ENCODE measurements at regions not wholly inside any gene's neighbourhood (a gene's known extent, or its start where the extent isn't known, plus 50 kb on each side); places are given as distances from the start of the nearest gene placed in this dataset.

DNA sequence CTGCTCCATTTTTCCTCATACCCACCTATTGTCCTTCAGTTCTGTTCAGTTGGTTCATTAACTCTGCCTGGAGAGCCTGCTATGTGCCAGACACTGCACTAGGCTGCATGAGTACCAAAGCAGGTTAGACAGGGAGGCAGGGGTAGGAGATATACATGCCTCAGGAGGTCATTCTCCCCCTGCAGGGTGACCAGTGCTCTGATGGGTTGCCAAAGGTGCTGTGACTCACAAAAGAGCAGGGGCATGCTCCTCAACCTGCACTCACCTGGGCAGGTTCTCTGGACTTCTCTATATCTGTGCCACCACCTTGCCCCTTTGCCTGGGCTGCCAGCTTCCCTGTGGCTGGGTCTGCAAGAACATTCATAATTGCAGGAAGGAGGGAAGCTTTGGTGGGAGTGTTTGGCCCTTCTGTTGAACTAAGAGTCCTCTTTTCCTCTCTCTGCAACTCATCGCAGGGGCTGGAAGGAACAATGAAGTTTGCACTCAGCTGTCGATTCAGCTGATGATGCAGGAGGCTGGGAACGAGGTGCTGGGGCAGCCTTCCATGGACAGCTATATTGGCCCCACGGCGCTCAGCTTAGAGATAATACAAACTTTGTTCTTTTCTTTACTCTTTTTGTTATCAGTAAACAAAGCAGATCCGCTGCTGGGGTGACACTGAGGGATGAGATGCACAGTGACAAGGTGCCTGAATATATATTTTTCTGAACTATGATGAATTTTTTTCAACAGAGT, 356.4 kb upstream of the PLXNA2 start:
- FAIRE-seq: no peak

DNA sequence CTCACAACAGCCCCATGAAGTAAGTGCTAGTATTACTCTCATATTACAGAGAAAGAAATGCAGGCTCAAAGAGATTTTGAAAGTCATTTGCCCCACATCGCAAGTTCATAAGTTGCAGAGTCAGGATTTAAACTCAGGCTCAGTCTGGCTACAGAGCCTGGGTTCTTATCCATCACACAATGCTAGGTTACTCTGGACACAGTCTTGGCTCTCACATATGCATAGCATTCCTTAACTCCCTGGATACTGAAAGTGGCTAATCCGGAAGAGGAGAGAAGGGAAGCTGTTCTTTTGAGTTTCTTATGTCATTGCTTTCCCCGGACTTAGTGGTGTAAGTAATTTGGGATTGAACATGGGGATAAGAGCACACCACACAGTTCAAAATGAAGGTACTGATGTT, 357.4 kb upstream of the PLXNA2 start:
- FAIRE-seq: no peak

DNA sequence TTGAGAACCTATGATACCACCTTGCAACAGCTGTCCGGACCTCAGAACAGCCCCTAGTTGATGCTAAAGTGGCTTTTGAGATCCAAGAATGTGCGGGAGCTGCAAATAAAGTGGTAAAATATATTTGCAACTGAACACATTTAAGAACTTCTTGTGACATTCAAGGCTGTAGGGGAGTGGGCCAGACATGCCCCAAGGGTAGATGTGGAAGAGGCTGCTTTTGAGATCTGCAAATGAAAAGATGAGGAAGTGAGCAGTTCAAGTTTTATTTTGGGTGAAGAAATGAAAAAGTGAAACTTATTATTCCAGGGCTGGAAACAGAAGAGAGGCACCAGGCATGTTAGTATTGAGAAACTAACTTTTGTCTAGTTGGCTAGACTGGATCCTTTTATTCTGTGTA, 359.5 kb upstream of the PLXNA2 start:
- FAIRE-seq: no peak

DNA sequence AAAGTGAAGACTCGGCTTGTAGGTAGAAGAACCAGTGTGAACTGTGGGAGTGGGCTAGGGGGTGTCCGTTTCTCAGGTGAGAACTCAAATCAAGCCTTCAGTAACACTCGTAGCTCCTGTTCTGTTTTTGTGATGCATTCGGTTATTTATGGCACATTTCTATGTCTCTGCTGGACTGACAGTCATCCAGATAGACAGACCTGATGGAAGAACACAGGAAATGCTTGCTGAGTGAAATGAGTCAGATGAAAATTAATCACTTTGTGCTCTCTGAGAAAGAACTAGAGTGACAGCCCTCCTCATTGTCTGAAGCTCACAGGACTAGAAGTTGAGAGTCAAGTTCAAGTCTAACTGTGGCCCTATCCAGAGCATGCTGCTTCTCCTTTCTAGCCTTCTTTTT, 360.1 kb upstream of the PLXNA2 start:
- FAIRE-seq: no peak

DNA sequence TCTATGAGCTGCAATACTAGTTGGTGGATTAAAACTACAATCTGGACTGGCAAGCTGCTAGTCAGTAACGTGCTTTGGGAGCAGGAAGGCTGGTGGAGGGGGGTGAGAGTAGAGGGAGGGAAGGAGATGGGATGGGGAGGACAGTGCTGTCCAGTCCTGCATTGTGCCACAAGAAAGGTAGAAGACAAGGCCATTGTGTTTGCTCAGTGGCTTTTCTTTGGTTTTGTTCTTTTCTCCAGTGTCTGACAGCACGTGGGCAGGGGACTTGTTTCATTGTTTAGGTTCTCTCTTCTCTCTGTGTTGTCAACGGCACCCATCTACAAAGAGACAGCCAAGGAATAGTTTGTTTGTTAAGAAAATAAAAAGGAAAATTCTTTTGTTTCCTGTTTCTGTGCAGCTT, 362.8 kb upstream of the PLXNA2 start:
- no peak for FAIRE-seq

DNA sequence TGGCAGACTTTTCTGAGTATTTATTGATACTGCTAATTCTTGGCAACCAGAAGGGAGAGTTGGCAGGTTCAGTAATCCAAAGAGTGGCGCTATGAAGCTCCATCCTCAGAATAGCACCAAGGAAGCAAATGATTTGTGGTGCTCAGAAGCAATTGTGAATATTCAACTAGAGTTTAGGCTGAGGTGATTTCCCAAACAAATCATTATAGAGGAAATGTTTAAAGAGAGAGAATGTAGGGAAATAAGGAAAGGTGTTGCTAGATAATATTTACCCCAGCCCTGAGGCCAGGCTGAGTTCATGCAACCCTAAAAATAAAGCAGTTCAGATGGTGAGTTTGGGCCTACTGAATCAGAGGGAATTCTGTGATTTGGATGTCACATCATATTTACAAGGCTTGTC, 363.4 kb upstream of the PLXNA2 start:
- no peak for FAIRE-seq

DNA sequence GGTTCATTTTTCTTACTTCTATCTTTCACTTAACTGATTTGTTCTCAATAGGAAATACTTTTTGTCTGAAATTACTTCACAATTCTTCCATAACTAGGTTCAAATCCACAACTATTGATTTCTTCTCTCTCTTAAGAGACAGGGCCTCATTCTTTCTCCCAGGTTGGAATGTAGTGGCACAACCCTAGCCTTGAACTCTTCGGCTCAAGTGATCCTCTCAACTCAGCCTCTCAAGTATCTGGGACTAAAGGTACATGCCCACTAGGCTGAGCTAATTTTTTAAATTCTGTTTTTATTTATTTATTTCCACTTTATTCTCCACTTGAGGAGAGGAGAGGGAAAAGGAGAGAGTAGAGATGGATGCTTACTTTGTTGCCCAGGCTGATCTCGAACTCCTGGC, 370.4 kb upstream of the PLXNA2 start:
- no peak for FAIRE-seq

DNA sequence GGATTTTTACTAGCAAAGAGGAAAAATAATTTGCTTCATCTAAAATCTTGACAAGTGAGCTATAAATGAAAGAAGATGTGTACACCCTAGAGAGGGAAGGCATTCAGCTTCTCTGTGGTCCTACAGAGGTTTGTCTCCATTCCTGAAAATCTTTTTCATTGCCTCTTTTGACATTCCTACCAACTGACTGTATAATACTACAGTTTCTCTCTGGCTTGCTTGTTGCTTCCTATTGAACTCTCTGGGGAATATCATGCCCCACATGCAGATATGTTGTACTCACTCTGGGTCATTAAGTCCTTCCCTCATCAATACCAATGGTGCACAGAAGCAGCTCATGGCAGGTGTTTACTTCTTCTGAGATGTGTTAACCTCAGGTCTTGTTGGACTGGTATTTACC, 371.2 kb upstream of the PLXNA2 start:
- no peak for FAIRE-seq

DNA sequence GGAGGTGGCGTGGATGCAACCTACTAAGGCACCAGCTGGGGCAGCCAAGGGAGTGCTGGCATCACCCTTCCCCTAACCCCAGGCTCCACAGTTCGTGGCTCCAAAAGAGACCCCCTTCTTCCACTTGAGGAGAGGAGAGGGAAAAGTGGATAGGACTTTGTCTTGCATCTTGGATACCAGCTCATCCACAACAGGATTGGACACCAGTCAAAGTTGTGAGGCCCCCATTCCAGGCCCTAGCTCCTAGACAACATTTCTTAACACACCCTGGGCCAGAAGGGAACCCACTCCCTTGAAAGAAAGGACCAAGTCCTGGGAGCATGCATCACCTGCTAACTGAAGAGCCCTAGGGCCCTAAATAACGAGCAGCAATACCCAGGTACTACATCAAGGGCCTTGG, 372.6 kb upstream of the PLXNA2 start:
- no peak for FAIRE-seq

DNA sequence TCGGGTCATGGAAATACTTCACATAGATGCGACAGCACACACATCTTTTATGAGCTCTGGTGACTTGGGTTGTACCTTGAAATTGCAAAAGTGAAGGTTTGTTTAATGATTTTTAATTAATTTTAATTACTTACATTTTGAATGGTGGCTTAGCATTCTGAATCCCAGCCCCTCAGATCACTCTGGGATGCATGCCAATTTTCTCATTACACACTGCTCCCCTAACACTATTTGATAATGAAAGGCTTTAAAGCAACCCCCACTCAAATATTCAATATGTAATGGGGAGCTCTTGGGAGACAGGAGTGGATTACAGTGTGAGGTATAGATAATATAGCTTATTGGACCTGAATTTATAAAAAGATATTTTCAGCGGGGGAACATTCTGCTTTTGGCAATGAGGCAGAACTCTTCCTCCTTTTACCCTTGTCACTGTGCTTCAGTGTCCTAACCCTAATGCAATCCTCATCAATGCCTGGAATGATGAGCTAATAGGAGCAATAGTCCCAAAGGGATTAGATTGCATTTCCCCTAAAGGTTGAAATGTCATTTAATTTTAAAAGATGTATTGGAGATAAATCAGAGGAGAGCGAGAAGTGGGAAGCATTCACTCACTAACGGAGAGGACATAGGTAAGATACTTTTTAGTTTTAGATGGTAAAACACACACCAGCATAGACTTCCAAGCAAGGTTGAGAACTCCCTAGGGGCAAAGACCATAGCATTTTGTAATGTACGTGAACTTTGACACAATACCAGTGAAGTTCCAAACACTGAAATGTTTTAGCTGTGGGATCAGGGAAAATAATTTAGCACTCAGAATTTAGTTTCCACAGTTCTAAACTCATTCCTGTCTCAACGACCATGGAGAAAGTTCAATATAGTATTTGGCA, 384.1 kb upstream of the PLXNA2 start:
- no peak for FAIRE-seq

DNA sequence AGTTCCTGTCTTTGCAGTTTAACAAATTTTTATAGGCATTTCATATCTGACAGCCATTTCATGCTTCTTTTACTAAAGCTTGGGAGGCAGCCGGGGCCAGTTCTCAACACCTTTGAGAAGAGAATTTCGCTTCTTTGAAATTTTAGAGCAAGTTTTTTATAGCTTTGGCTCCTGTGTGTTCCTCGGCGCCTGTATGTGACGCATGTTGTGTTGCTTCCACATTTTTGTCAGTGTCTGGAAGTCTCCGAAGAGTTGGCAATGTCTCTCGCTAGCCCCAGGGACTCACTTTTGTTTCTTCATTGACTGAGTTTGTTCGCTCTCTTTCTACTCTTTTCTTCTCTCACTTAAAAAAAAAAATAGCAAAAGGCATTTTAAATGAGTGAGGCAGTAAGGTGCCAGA, 386.9 kb upstream of the PLXNA2 start:
- no peak for FAIRE-seq

DNA sequence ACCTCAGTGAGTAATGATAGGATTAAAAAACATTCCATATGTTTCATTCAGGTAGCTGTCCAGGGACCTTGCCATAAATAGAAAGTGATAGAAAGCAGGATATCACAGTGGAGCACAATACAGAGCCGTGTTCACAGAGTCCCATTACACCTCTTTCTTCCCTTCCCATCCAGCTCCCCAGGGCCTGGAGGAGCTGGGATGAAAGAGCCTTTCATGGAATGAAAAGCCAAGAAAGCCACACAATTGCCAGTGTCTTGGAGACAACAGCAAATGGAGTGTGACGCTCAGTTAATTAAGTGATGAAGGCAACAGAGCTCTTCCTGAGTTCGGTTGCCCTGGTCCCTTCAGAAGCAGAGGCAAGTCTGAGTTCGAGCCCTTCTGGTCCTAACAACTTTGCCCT, 387.3 kb upstream of the PLXNA2 start:
- no peak for FAIRE-seq

DNA sequence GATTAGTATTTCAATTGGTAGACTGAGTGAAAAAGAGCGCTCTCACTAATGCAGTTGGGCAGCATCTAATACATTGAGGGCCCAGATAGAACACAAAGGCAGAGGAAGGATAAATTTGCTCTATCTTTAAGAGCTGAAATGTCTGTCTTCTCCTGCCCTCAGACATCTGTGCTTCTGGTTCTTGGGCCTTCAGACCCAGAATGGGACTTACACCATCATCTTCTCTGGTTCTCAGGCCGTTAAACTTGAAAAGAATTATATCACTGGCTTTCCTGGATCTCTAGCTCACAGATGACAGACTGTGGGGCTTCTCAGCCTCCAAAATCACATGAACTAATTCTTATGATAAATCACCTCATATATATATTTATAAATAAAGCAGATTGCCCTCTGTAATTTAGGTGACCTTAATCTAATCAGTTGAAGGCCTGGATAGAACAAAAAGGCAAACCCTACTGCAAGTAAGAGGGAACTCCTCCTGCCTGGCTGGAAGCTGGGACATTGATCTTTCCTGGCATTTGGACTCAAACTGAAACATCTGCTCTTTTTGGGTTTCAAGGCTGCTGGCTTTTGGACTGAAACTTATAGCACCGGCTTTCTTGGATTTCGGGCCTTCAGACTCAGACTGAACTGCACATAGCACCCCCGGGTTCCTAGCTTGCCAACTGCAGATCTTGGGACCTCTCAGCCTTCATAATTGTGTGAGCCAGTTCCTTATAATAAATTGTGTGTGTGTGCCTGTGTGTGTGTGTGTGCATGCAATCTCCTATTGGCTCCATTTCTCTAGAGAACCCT, 390.4 kb upstream of the PLXNA2 start:
- FAIRE-seq: no peak

DNA sequence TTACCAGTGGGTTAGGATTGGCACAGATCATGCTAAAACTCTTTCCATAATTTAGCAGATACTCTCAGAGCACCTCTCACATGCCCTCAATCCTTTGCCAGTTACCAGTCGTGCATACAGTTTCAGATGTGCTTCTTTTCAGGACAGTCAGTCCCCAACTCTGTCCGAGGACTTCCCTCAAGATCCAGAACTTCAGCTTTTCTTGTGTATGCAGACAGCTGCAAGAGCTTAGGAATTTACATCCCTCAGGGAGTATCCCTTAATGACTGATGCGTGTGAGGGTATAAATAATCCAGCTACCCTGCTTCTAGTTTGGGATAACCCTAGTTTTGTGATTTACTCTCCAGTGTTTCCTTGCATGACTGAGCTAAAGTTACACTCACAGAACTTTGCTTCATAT, 393.0 kb upstream of the PLXNA2 start:
- no peak for FAIRE-seq

DNA sequence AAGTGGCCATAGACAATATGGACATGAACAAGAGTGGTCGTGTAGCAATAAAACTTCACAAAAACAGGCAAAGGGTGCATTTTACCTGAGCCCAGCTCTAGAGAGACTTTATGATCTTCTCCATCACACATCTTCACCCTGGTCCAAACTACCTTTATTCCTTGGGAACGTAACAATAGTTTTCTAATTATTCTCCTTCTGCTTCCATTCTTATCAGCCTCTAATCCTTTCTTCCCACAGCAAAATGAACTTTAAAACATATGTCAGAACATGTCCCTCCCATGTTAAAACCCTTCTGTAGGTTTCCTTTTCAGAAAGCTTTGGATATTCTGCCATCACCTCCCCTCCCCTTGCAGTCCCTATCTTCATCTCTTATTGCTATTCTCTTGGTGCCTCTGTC, 395.2 kb upstream of the PLXNA2 start:
- FAIRE-seq: no peak

DNA sequence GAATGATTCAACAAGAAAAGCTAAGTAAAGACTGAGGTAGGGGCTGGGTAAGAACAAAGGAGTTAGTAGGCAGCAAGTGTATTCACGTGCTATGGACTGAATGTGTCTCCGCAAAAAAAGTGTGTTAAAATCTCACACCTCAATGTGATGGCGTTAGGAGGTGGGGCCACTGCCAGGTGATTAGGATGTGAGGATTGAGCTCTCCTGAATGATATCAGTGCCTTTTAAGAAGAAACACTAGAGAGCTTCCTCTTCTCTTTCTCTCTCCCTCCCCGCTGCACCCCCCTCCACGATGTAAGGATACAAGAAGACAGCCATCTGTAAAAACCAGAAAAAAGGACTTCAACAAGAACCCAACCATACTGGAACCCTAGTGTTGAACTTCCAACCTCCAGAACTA, 396.1 kb upstream of the PLXNA2 start:
- FAIRE-seq: no peak

DNA sequence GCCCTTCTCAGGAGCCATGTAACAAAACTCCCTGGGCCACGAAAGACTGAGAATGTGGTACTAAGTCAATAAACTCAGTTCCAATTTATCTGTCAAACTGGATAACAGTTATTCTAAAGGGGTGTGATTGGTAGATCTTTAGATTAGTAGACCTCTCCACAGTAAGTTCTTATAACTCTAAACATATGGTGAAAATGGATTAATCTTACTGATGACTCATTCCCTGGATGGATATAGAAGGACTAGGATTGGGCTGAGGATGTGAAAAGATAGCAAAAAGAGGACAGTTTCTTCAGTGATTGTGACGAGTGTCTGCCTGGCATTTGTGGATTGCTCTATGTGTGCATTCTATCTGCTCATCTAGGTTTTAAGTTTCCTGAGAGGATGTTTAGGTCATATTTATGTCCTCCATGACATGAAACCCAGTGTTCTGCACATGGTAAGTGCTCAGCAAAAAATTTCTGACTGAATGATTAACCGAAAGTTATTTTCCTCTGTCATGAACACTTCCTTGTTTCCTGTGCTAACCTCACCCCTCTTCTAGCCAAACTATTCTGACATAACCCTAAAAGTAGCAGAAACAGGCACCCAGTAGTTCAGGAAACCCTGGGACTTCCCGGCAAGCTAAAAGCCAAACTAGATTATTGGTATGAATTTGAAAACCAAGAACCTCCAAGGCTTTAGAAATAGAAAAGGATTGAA, 397.5 kb upstream of the PLXNA2 start:
- no peak for FAIRE-seq

DNA sequence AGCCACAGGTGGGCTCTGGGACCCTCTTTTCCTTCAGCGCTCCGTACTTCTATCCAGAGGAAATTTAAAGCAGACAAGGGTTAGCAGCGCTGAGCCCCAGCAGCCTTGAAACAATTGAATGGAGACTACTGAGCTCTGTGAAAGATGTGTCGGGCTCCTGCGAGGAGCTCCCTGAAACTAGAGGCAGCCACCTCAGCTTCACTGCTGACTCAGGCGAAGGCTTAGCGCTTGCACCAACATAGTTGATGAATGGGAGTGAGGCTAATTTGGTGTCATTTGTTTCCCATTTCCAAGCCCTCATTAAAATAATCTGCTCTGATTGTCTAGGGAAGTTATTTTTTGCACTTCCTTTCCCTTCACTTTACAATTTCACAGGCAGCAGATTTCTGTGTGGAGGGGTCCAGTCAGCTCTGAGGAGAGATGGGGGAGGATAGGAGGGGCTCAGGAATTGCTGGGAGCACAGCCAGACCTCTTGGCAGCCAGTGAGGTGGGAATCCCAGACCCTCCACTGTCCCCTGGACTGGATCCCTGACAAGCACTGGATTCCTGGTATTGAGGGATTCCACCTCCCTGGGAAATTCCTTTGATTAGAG, 398.9 kb upstream of the PLXNA2 start:
- FAIRE-seq: no peak

DNA sequence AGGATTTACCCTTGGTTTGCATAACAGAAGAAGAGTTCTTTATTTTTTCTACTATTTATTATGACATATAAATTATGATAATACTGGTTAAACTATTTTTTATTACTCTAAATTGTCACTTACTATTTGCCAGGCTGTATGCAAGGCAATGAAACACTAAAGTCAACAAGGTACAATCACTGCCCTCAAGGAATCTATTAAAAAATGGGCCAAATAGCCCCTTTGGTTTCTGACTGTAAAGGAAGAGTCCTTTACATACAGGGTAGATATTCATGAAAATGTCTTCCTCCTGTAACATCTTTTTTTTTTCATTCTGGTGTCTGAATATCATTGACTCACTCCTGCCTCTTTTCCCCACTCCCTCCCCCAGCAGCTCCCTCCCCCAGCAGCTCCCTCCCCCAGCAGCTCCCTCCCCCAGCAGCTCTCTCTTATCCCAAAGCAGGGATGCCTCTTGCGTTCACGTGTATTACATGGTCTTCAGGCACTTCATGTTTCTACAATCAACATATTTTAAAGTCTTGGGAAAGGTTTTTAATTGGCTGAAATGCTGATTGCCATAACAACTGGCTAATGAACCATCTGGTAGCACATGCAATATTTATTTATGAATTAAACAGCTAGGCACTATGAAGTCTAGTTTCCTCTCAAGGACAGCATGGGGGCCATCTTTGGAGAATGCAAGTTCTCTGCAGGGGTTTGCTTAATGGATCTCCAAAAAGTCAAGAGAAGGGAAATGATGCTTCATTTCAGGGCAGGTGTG, 400.4 kb upstream of the PLXNA2 start:
- no peak for FAIRE-seq

DNA sequence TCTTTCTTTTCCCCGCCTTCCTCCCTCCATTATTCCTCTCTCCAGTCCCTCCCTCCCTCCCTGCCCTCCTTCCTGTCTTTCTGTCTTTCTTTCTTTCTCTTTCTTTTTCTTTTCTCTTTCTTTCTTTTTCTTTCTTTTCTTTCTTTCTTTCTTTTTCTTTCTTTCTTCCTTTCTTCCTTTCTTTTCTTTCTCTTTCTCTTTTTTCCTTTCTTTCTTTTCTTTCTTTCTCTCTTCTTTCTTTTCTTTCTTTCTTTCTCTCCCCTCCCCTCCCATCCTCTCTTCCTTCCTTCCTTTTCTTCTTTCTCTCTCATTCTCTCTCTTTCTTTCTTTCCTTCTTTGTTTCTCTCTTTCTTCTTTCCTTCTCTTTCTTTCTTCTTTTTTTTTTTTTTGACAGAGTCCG, 402.2 kb upstream of the PLXNA2 start:
- FAIRE-seq: no peak

DNA sequence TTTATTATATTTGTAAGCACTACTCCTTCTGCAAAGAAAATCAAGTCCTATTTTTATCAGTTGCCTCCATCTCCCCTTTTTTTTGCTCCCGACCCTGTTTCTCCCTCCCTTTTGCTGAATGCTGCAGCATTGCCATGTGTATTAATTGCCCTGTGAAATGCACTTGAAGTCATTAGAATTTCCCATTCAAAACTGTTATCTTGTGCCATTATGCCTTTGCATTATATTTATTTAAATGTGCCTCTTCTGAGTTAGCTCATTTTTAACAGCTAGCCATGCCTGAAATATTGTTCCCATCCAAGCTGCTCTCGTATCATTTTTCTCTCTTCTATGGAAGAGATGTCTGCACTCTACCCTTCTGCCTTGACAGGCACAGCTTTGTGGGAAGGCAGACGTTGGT, 404.0 kb upstream of the PLXNA2 start:
- no peak for FAIRE-seq
